ENCODE measurements at regions not wholly inside any gene's neighbourhood (a gene's known extent, or its start where the extent isn't known, plus 50 kb on each side); places are given as distances from the start of the nearest gene placed in this dataset.
A peak's percentile ranks its signal among the peaks of the same experiment; 100 is the strongest.
"Not testable (repeated sequence)": the region's sequence is repeated elsewhere in the genome, so short reads cannot be mapped to it uniquely, and the experiment has no call there.

DNA sequence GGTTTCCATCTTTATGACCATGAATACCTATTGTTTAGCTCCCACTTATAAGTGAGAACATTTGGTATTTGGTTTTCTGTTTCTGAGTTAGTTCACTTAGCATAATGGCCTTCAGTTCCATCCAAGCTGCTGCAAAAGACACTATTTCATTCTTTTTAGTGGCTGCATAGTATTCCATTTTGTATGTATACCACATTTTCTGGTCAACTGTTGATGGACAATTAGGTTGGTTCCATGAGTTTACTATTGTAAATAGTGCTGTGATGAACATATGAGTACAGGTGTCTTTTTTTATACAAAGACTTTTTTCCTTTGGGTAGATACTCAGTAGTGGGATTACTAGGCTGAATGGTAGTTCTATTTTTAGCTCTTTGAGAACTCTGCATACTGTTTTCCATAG, 87.8 kb upstream of the GOT2 start:
- FAIRE-seq: no peak

DNA sequence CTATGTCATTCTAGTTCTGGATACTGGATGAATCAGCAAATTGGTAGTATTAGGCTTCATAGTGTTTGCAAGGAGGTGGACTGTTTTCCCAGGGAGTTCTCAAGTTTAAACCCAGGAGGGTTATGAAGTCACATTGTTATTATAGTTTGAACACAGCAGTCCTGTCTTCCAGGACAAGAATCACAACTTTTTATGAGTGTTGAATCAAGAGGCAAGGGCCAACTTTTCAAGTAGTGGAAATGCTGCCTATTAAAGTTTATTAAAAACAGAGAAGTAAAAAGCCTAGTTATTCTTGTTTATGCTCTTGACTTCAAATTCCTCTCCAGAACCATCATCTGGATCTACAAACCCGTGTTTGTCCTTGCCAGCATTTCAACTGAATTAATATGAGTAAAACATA, 86.3 kb upstream of the GOT2 start:
- FAIRE-seq: no peak

DNA sequence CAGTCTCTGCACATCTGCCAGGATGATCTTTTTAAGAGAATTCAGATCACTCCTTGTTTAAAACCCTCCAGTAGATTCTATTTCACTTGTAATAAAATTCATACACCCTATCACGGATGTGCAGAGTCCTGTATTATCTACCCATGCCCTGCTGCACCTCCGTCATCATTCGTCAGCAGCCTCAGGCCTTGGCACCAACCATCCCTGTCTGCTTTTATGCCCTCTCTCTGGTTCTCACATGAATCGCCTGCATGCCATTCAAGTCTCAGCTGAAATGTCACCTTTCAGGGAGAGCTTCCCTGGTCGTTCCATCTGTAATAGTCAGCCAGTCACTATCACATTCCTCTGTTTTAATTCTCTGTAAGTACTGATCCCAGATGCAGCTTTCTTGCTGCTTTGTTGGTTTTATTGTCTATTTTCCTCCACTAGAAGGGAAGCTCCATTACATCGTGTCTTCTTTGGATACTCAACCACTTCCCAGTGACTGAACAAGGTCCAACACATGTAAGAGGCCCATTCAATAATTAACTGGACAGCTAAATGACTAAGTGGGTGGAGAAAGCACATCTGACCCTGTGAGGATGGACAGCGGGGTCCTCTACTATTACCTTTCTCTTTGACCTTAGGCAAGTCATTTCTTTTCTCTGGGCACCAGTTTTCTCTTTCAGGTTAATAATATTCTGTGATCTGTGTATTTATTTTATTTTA, 81.2 kb upstream of the GOT2 start:
- no peak for FAIRE-seq

DNA sequence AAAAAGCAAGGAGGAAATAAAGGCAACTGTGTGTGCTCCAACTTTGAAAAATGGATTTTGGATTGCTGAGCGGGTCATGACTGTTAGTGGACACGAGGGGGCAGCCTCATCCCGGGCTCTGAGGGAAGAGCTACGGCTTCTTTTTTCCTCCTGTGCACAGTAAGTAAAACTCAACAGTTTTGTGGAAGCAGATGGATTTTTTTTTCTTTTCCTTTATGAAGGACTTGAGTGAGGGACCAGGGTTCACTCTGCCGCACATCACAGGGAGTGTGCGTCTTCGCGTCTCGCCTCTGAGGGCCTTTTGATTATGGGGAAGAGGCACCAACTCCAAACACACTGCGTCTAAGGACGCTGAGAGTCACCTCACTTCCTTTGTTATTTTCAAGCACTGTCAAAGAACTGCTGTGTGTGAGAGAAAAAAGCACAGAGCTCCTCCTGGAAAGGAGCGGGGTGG, 80.3 kb upstream of the GOT2 start:
- peak; percentile 96 for FAIRE-seq

DNA sequence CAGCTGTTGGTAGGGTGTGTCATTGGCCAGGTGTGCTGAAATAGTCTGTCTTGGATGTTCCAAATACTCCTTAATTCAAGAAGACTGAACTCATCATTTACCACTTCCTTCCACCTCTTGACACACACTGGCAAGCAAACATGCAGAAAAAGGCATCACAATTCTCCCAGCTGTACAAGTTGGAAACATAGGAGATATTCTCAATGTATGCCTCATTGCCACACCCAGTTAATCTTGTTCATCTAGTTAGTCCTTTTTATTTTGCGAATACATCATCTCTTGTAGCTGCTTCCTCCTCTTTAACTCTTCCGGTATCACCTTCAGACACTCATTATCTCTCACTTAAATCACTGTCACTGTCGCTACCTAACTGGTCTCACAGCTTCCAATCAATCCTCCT, 75.1 kb upstream of the GOT2 start:
- FAIRE-seq: no peak

DNA sequence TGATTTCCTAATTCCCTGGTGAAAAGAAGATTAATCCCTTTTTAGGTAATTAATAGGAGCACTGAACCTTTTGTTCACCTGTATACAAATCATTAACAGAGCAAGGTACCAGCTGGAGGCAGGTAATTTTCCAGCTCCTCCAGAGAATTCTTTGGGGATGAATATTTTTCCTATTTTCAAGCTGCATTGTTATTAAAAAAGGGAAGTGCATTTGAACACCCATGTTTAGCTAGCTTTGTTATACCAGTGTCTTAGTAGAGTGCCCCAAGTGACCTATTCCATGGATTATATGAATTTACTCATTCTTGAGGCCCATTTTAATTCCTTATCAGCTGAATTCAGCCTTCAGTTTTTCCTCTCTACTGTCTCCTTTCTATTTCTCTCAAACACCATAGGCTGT, 73.2 kb upstream of the GOT2 start:
- FAIRE-seq: no peak

DNA sequence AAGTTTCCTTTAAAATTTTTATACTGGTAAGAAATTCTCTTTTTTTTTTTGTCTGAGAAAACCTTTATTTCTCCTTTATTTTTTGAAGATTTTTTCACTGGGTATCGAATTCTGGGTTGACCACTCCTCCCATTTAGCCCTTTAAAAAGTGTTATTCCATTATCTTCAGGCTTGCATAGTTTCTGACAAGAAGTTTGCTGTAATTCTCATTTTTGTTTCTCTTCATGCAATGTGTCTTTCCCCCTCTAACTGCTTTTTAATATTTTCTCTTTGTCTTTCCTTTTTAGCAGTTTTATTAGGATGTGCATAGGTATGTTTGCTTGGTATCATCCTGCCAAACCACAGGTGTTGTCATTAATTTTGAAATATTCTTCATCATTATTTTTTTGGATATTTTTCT, 67.7 kb upstream of the GOT2 start:
- FAIRE-seq: no peak

DNA sequence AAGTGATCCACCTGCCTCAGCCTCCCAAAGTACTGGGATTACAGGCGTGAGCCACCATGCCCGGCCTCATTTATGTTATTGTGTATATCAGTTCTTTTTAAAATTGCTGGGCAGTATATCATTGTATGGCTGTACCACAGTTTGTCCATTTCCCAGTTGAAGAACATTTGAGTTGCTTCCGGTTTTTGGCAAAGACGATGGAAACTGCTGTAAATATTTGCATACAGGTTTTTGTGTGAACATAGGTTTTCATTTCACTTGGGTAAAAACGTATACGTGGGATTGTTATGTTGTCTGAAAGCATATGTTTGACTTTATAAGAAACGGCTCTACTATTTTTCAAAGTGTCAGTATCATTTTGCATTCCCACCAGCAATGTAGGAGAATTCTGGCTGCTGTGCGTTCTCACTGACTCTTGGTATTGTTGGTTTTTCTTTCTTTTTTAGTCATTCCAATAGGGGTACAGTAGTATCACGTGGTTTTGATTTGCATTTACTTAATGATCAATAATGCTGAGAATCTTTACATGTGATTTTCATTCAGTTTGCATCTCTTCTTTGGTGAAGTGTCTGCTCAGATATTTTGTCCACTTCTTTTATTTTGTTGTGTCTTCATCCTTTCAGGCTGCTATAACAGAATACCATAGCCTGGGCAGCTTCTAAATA, 63.2 kb upstream of the GOT2 start:
- FAIRE-seq: no peak

DNA sequence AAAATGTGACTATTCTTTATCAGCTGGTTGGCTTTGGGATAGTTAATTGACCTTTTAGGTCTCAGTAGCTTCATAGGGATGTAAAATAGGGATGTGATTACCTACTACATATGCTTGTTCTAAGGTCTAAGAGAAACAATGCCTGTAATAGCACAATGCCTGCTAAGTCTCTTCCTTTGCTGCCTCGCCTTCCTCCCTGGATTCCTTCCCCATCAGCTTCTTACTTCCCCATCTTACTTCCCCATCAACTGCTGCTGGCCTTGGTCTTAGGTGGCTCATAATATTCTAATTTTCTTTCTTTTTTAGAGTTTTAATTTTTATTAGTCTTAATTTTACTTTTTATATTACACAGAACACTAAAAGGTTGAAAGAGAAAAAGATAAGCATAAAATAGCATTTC, 59.2 kb upstream of the GOT2 start:
- FAIRE-seq: no peak

DNA sequence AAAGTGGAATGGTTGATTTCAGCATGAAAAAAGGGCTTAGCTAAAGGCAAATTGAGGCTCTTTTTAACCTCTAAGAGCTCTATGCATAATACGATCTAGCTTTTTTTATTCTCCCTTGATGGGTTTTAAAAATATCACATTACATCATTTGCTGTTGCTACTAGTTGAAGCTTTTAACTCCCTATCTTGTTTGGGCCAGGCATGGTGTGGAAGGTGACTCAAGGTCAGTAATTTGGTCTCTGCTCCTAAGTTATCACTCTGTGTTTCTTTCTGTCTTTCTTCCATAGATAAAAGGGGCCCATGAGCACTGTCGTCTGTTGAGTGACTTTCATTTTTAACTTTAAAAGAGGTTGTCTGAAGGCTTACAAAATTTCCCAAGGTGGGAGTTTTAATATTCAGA, 58.1 kb upstream of the GOT2 start:
- FAIRE-seq: no peak

DNA sequence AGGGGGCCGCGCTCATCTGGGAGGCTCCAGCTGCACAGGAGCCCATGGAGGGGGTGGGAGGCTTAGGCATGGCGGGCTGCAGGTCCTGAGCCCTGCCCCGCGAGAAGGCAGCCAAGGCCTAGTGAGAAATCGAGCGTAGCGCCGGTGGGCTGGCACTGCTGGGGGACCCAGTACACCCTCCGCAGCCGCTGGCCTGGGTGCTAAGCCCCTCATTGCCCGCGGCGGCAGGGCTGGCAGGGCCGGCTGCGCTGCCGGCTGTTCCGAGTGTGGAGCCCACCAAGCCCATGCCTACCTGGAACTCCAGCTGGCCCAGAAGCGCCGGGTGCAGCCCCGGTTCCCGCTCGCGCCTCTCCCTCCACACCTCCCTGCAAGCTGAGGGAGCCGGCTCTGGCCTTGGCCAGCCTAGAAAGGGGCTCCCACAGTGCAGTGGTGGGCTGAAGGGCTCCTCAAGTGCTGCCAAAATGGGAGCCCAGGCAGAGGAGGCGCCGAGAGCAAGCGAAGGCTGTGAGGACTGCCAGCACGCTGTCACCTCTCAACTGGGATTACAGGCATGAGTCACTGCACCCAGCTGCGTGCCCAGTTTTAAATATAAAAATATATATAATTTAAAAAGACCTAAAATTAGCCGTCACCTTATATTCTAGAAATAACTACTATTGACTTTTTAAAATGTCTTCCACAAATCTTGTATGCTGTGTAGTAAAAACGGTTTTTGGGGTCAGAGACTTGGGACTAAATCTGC, 56.9 kb upstream of the GOT2 start:
- FAIRE-seq: not testable (repeated sequence)

DNA sequence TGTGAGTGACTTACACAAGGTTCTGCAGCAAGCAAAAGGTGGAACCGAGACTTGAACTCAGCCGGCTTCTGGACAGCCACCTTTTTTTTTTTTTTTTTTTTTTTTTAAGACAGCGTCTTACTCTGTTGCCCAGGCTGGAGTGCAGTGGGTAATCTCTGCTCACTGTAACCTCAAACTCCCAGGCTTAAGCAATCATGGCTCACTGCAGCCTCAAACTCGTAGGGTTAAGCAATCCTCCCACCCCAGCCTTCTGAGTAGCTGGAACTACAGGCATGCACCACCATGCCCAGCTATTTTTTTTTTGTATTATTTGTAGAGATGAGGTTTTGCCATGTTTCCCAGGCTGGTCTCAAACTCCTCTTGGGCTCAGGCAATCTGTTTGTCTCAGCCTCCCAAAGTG, 55.2 kb upstream of the GOT2 start:
- no peak for FAIRE-seq
